ENCODE measurements at regions not wholly inside any gene's neighbourhood (a gene's known extent, or its start where the extent isn't known, plus 50 kb on each side); places are given as distances from the start of the nearest gene placed in this dataset.

- H3K27me3 ChIP-seq = peaks cover 0 to 11% (median 0%) of the 10 kb centered on the region in 7 donors
- DNase-seq (no peak), ATAC-seq (no peak)
- H3K4me3 ChIP-seq = no peak overlapping the region
- H3K4me1 ChIP-seq = peaks cover 0 to 23% (median 6%) of the 10 kb centered on the region in 9 donors
- H3K27ac ChIP-seq = no peak overlapping the region
- no peaks in the 10 kb centered on the region for H3K36me3 ChIP-seq
- intact Hi-C loops (cut with DNase I) = no loop called here
- WGBS, 2 donors = 72 to 76% methylated on average over 8 of the region's 8 CpGs
- no peaks in the 10 kb centered on the region for H3K9me3 ChIP-seq
- TF ChIP-seq, protein P1, sequence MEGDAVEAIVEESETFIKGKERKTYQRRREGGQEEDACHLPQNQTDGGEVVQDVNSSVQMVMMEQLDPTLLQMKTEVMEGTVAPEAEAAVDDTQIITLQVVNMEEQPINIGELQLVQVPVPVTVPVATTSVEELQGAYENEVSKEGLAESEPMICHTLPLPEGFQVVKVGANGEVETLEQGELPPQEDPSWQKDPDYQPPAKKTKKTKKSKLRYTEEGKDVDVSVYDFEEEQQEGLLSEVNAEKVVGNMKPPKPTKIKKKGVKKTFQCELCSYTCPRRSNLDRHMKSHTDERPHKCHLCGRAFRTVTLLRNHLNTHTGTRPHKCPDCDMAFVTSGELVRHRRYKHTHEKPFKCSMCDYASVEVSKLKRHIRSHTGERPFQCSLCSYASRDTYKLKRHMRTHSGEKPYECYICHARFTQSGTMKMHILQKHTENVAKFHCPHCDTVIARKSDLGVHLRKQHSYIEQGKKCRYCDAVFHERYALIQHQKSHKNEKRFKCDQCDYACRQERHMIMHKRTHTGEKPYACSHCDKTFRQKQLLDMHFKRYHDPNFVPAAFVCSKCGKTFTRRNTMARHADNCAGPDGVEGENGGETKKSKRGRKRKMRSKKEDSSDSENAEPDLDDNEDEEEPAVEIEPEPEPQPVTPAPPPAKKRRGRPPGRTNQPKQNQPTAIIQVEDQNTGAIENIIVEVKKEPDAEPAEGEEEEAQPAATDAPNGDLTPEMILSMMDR (IDR thresholded peaks at IDR 0.05) = no peak
Measured at GRCh38 chr17:77891602-77892001, 66.9 kb upstream of the TNRC6C start.

- DNase-seq (no peak), ATAC-seq (no peak)
- no peak overlapping the region for H3K27ac ChIP-seq
- peaks cover 0 to 8% (median 0%) of the 10 kb centered on the region in 7 donors for H3K27me3 ChIP-seq
- 88 to 91% methylated on average over 7 of the region's 7 CpGs for WGBS, 2 donors
- TF ChIP-seq, protein P1 (IDR thresholded peaks at IDR 0.05) = no peak
- H3K36me3 ChIP-seq = no peaks in the 10 kb centered on the region
- no peaks in the 10 kb centered on the region for H3K9me3 ChIP-seq
- intact Hi-C loops (cut with DNase I) = no loop called here
- H3K4me3 ChIP-seq = no peak overlapping the region
- peaks cover 0 to 19% (median 5%) of the 10 kb centered on the region in 9 donors for H3K4me1 ChIP-seq
Measured at GRCh38 chr17:77892031-77892430, 66.5 kb upstream of the TNRC6C start.

- 89% methylated on average over 22 of the region's 22 CpGs for WGBS, 2 donors
- DNase-seq = peak in 1 of 2 donors; percentile 7
- peaks cover 0 to 13% (median under 1%) of the 10 kb centered on the region in 9 donors for H3K4me1 ChIP-seq
- TF ChIP-seq, protein P1 (IDR thresholded peaks at IDR 0.05) = peak in 4 of 9 donors; percentile 7 to 34 (median 20)
- H3K27me3 ChIP-seq = peaks cover 0 to 3% (median 0%) of the 10 kb centered on the region in 7 donors
- intact Hi-C loops (cut with DNase I) = no loop called here
- H3K36me3 ChIP-seq = no peaks in the 10 kb centered on the region
- H3K4me3 ChIP-seq = no peak overlapping the region
- no peak overlapping the region for H3K27ac ChIP-seq
- H3K9me3 ChIP-seq = no peaks in the 10 kb centered on the region
- no peak for ATAC-seq
Measured at GRCh38 chr17:77892469-77893143, 65.9 kb upstream of the TNRC6C start.

DNA sequence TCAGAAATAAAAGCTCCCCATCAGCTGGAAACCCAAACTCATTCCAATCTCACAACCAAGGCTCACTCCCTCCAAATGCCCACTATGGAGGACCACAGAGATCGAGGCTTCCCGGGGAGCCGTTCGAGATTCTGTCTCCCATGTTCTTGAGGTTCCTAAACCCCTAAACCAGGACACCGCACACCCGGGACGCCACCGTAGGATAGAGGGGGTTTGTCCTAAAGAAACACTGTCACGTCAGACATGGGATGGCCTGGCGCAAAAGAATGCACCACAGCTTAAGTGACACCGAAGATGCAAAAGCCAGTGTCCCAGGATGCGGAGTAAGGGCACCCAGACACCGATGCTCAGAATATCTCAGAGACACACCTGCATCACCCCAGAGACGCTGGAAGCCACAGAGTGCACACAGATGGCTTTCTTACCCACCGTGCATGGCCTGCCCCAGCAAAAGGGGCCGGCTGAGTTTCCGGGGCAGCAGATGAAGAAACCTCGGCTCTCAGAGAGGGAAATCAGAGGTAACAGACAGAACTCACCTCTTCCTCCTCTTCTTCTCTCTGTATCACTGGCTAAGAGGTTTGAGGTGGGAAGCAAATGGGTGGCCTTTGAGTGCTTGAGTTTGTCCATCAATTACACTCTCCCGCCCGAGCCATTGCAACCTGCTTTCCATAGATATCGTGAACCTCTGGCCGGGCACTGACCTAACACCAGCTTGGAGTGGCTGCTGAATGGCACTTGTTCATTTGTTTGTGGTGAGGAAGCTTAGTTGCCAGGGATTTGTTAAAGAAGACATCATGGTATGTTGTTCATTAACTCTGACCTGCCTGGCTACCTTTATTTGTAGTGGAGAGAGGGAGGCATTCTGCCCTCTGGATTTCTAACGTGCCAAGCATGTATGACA is 65.1 kb upstream of the TNRC6C start:
- H3K9me3 ChIP-seq = no peaks in the 10 kb centered on the region
- H3K4me1 ChIP-seq = peaks cover 0 to 5% (median 0%) of the 10 kb centered on the region in 9 donors
- TF ChIP-seq, protein P1 (IDR thresholded peaks at IDR 0.05) = no peak
- ATAC-seq = no peak
- DNase-seq = no peak
- WGBS, 2 donors = 95 to 96% methylated on average over 23 of the region's 23 CpGs
- no peak overlapping the region for H3K27ac ChIP-seq
- H3K36me3 ChIP-seq = no peaks in the 10 kb centered on the region
- intact Hi-C loops (cut with DNase I) = no loop called here
- H3K4me3 ChIP-seq = no peak overlapping the region
- peaks cover 0 to 7% (median 0%) of the 10 kb centered on the region in 7 donors for H3K27me3 ChIP-seq
